Body of pancreas (tissue), 4 donors: ENCODE measurements at regions not wholly inside any gene's neighbourhood (a gene's known extent, or its start where the extent isn't known, plus 50 kb on each side); places are given as distances from the start of the nearest gene placed in this dataset.

Source experiments
- ATAC-seq: fragments of 150-250 bp; one replicate; pipeline ENCODE4 v1.9.1; 2016
- DNase-seq, 4 donors: peaks; one replicate each; pipeline ENCODE4 v3.0.0-alpha.2; 2019
- H3K27ac ChIP-seq, 4 donors: fragments of 200-600 bp; sonication (generic); 1 replicate in 3 of 4; 2 replicates in 1 of 4; pipeline versions ENCODE4 v1.5.1 to v1.6.1; 2016 to 2019; ENCODE audit warnings: mild to moderate bottlenecking in 1 of 4, mixed read lengths in 1 of 4, moderate library complexity in 1 of 4
- H3K27me3 ChIP-seq, 2 donors: fragments of 200-600 bp; sonication (generic); one replicate each; pipeline ENCODE4 v1.6.0; 2016; ENCODE audit warnings: mild to moderate bottlenecking in 1 of 2
- H3K36me3 ChIP-seq, 2 donors: fragments of 200-600 bp; sonication (generic); replicated peaks in 1 of 2; 2 replicates each; pipeline ENCODE4 v1.5.1; 2016; ENCODE audit warnings: low read depth in 2 of 2; ENCODE audit not compliant: insufficient read depth in 1 of 2
- H3K4me1 ChIP-seq: fragments of 200-600 bp; sonication (generic); one replicate; pipeline ENCODE4 v1.6.0; 2016
- H3K4me3 ChIP-seq, 2 donors: fragments of 200-600 bp; sonication (generic); 1 replicate in 1 of 2; 2 replicates in 1 of 2; pipeline ENCODE4 v1.5.1; 2016 to 2019
- H3K9me3 ChIP-seq, 3 donors: fragments of 200-600 bp; sonication (generic); 1 replicate in 2 of 3; 2 replicates in 1 of 3; pipeline ENCODE4 v1.5.1; 2016
- POLR2A ChIP-seq, 3 donors: fragments of 450-650 bp; IDR thresholded peaks; one replicate each; pipeline ENCODE4 v1.6.1; 2016; ENCODE audit warnings: antibody characterized with exemption in 3 of 3, mild to moderate bottlenecking in 2 of 3
- WGBS, 2 donors: methylation state at CpG; one replicate each; pipeline ENCODE4 v1.1.5; 2017; 5-methylcytosine and 5-hydroxymethylcytosine counted together
- intact Hi-C: fragments of 100-400 bp; cut with DNase I; formaldehyde crosslinking; loops from one replicate; pipeline ENCODE4 v1.15.1; 2023
- TF ChIP-seq, protein P1 (sequence below), 7 experiments: fragments of 450-650 bp in 4 of 7; fragments of 200-600 bp in 3 of 7; sonication (generic) in 3 of 7; IDR thresholded peaks; one replicate each; pipeline ENCODE4 v1.5.1; 2016 to 2019; ENCODE audit warnings: antibody characterized with exemption in 7 of 7

DNA sequence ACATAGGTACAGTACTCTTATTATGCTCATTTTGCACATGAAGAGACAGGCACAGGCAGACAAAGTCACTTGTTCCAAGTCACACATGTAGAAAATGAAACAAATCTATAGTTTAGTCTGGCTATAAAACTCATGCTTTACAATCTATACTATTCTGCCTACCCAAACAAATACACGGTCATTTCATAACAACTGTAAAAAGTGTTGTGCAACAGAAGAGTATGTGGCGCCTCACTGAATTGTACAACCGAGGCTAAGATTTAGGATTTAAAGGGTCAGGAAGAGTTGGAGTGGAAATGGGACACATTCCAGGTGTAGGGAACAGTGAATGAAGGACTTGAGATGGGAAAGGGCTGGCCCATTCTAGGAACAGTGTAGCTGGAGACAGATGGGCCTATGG, 82.9 kb upstream of the TRIO start:
- 78 to 84% methylated on average over 3 of the region's 3 CpGs for WGBS, 2 donors
- Histone ChIP-seq H3K36me3 (no peaks in the 10 kb centered on the region), H3K9me3 (no peaks in the 10 kb centered on the region), H3K27me3 (no peaks in the 10 kb centered on the region), H3K4me3 (no peak overlapping the region), H3K27ac (no peak overlapping the region), H3K4me1 (no peaks in the 10 kb centered on the region)
- no peak for ATAC-seq
- TF ChIP-seq POLR2A (IDR thresholded peaks at IDR 0.05) = no peak
- TF ChIP-seq, protein P1, sequence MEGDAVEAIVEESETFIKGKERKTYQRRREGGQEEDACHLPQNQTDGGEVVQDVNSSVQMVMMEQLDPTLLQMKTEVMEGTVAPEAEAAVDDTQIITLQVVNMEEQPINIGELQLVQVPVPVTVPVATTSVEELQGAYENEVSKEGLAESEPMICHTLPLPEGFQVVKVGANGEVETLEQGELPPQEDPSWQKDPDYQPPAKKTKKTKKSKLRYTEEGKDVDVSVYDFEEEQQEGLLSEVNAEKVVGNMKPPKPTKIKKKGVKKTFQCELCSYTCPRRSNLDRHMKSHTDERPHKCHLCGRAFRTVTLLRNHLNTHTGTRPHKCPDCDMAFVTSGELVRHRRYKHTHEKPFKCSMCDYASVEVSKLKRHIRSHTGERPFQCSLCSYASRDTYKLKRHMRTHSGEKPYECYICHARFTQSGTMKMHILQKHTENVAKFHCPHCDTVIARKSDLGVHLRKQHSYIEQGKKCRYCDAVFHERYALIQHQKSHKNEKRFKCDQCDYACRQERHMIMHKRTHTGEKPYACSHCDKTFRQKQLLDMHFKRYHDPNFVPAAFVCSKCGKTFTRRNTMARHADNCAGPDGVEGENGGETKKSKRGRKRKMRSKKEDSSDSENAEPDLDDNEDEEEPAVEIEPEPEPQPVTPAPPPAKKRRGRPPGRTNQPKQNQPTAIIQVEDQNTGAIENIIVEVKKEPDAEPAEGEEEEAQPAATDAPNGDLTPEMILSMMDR (IDR thresholded peaks at IDR 0.05) = no peak
- DNase-seq = no peak
- intact Hi-C loops = no loop called here

GRCh38 chr5:14059810-14060209, 83.3 kb upstream of the TRIO start:
- H3K4me3 ChIP-seq = no peak overlapping the region
- TF ChIP-seq, protein P1 (IDR thresholded peaks at IDR 0.05) = no peak
- no peak for TF ChIP-seq POLR2A (IDR thresholded peaks at IDR 0.05)
- H3K9me3 ChIP-seq = no peaks in the 10 kb centered on the region
- H3K27ac ChIP-seq = no peak overlapping the region
- 62 to 73% methylated on average over 2 of the region's 2 CpGs for WGBS, 2 donors
- ATAC-seq (no peak), DNase-seq (no peak)
- intact Hi-C loops = no loop called here
- H3K27me3 ChIP-seq = no peaks in the 10 kb centered on the region
- no peaks in the 10 kb centered on the region for H3K4me1 ChIP-seq
- no peaks in the 10 kb centered on the region for H3K36me3 ChIP-seq

- Histone ChIP-seq H3K27me3 (no peaks in the 10 kb centered on the region), H3K4me3 (no peak overlapping the region), H3K36me3 (no peaks in the 10 kb centered on the region), H3K27ac (no peak overlapping the region), H3K4me1 (no peaks in the 10 kb centered on the region), H3K9me3 (no peaks in the 10 kb centered on the region)
- TF ChIP-seq, protein P1 (IDR thresholded peaks at IDR 0.05) = no peak
- TF ChIP-seq POLR2A (IDR thresholded peaks at IDR 0.05) = no peak
- ATAC-seq (no peak), DNase-seq (no peak)
- 50 to 62% methylated on average over 7 of the region's 7 CpGs for WGBS, 2 donors
- intact Hi-C loops = no loop called here
Measured at GRCh38 chr5:14057289-14057688, 85.9 kb upstream of the TRIO start.

- Histone ChIP-seq H3K4me1 (no peaks in the 10 kb centered on the region), H3K4me3 (no peak overlapping the region), H3K36me3 (no peaks in the 10 kb centered on the region), H3K27me3 (no peaks in the 10 kb centered on the region), H3K27ac (no peak overlapping the region), H3K9me3 (no peaks in the 10 kb centered on the region)
- intact Hi-C loops = no loop called here
- TF ChIP-seq, protein P1 (IDR thresholded peaks at IDR 0.05) = no peak
- no peak for TF ChIP-seq POLR2A (IDR thresholded peaks at IDR 0.05)
- 84 to 89% methylated on average over 4 of the region's 4 CpGs for WGBS, 2 donors
- ATAC-seq (no peak), DNase-seq (no peak)
Measured at GRCh38 chr5:14056039-14056438, 87.1 kb upstream of the TRIO start.
